SK-N-SH (cell line): ENCODE measurements at regions not wholly inside any gene's neighbourhood (a gene's known extent, or its start where the extent isn't known, plus 50 kb on each side); places are given as distances from the start of the nearest gene placed in this dataset.
"Not testable (repeated sequence)": the region's sequence is repeated elsewhere in the genome, so short reads cannot be mapped to it uniquely, and the experiment has no call there.

Source experiments
- CTCF ChIA-PET: fragments of 300-600, 350-600 bp; formaldehyde crosslinking; extraction: SDS; loops from one replicate; lab custom pipeline; 2021; lab: Yijun Ruan, JAX
- POLR2A ChIA-PET: fragments of 350-600 bp; sonication (Branson Sonifier 250); formaldehyde crosslinking; extraction: SDS; loops from one replicate; lab custom pipeline; 2020; ENCODE audit warnings: antibody characterized with exemption, inconsistent platforms; lab: Yijun Ruan, JAX
- DNase-seq: peaks from one replicate; pipeline ENCODE4 v3.0.0; 2012
- H2AFZ ChIP-seq: fragments of 200-600 bp; sonication (generic); 2 replicates; pipeline ENCODE4 v1.8.1; 2016; ENCODE audit warnings: antibody characterized with exemption, mild to moderate bottlenecking, low read depth
- H3F3A ChIP-seq: fragments of 200-600 bp; sonication (generic); replicated peaks from 2 replicates; pipeline ENCODE3; 2016; ENCODE audit warnings: antibody characterized with exemption, mild to moderate bottlenecking; ENCODE audit not compliant: insufficient read depth
- H3K27ac ChIP-seq, 2 experiments: fragments of 200-500 bp in 1 of 2; fragments of 200-600 bp in 1 of 2; sonication (Bioruptor generic) in 1 of 2; sonication (generic), shearing (Covaris generic) in 1 of 2; 2 replicates each; pipeline versions ENCODE4 v1.5.1 to v1.6.1; 2014 to 2016; ENCODE audit warnings: low read depth in 2 of 2, inconsistent platforms in 1 of 2, low read length in 1 of 2, mild to moderate bottlenecking in 1 of 2, mixed read lengths in 1 of 2
- H3K27me3 ChIP-seq: fragments of 200-600 bp; sonication (generic), shearing (Covaris generic); 2 replicates; pipeline ENCODE4 v1.6.1; 2016; ENCODE audit warnings: mixed run types; ENCODE audit not compliant: insufficient read depth
- H3K36me3 ChIP-seq, 2 experiments: fragments of 200-500 bp in 1 of 2; fragments of 200-600 bp in 1 of 2; sonication (Bioruptor generic) in 1 of 2; sonication (generic) in 1 of 2; replicated peaks in 1 of 2; 2 replicates each; pipeline versions ENCODE3 to v1.5.1; 2014 to 2016; ENCODE audit warnings: low read length in 1 of 2, mild to moderate bottlenecking in 1 of 2; ENCODE audit not compliant: insufficient read depth in 2 of 2, control insufficient read depth in 1 of 2
- H3K4me1 ChIP-seq, 2 experiments: fragments of 200-500 bp in 1 of 2; fragments of 200-600 bp in 1 of 2; sonication (Bioruptor generic) in 1 of 2; sonication (generic), shearing (Covaris generic) in 1 of 2; 2 replicates each; pipeline versions ENCODE4 v1.5.1 to v1.6.1; 2014 to 2016; ENCODE audit warnings: low read depth in 1 of 2, low read length in 1 of 2, mixed run types in 1 of 2; ENCODE audit not compliant: insufficient read depth in 2 of 2, control insufficient read depth in 1 of 2
- H3K4me2 ChIP-seq: fragments of 200-600 bp; sonication (generic), shearing (Covaris generic); 2 replicates; pipeline ENCODE4 v1.6.1; 2017; ENCODE audit warnings: mixed run types
- H3K4me3 ChIP-seq, 2 experiments: fragments of 200-500 bp in 1 of 2; fragments of 200-600 bp in 1 of 2; sonication (Bioruptor generic) in 1 of 2; sonication (generic), shearing (Covaris generic) in 1 of 2; 2 replicates each; pipeline versions ENCODE4 v1.5.1 to v1.8.1; 2014 to 2016; ENCODE audit warnings: low read depth in 2 of 2, inconsistent platforms in 1 of 2, low read length in 1 of 2, mild to moderate bottlenecking in 1 of 2, mixed read lengths in 1 of 2, moderate library complexity in 1 of 2
- H3K79me2 ChIP-seq: fragments of 200-600 bp; sonication (generic); 2 replicates; pipeline ENCODE4 v1.8.1; 2017; ENCODE audit warnings: mild to moderate bottlenecking; ENCODE audit not compliant: insufficient read depth
- H3K9ac ChIP-seq: fragments of 200-600 bp; sonication (generic); 2 replicates; pipeline ENCODE4 v1.6.1; 2017; ENCODE audit warnings: mixed run types
- H3K9me2 ChIP-seq: fragments of 200-600 bp; sonication (generic); 2 replicates; pipeline ENCODE4 v1.6.1; 2017; ENCODE audit warnings: mixed run types
- H3K9me3 ChIP-seq: fragments of 200-600 bp; sonication (generic); 2 replicates; pipeline ENCODE4 v1.6.1; 2017; ENCODE audit warnings: mixed run types, mild to moderate bottlenecking, moderate library complexity
- H4K20me1 ChIP-seq: fragments of 200-600 bp; sonication (generic); 2 replicates; pipeline ENCODE4 v1.6.1; 2017; ENCODE audit warnings: mild to moderate bottlenecking, mixed run types; ENCODE audit not compliant: insufficient read depth
- CHD2 ChIP-seq: fragments of 150-350 bp; IDR thresholded peaks from 2 replicates; pipeline ENCODE4 v1.6.1; 2018; ENCODE audit warnings: low read length; ENCODE audit not compliant: partially characterized antibody
- ELF1 ChIP-seq: IDR thresholded peaks from 2 replicates; pipeline ENCODE4 v1.4.0; 2012
- EZH2phosphoT487 ChIP-seq: fragments of 200-600 bp; sonication (generic); IDR thresholded peaks from 2 replicates; pipeline ENCODE4 v1.6.1; 2017; ENCODE audit warnings: low read depth, mixed run types, mild to moderate bottlenecking, antibody characterized with exemption, moderate library complexity, borderline replicate concordance
- FOXM1 ChIP-seq: IDR thresholded peaks from 2 replicates; pipeline ENCODE4 v1.4.0; 2012; ENCODE audit warnings: low read depth, mild to moderate bottlenecking
- JUND ChIP-seq: IDR thresholded peaks from 2 replicates; pipeline ENCODE4 v1.4.0; 2012
- MEF2A ChIP-seq: IDR thresholded peaks from 2 replicates; pipeline ENCODE4 v1.4.0; 2012; ENCODE audit warnings: low read depth, borderline replicate concordance
- PBX3 ChIP-seq: IDR thresholded peaks from 2 replicates; pipeline ENCODE4; 2012
- REST ChIP-seq: IDR thresholded peaks from 2 replicates; pipeline ENCODE4 v1.6.1; 2012; ENCODE audit warnings: mild to moderate bottlenecking, low read depth, low read length, moderate library complexity
- RFX5 ChIP-seq: IDR thresholded peaks from 2 replicates; pipeline ENCODE4 v1.6.1; 2012; ENCODE audit warnings: mild to moderate bottlenecking, improper control_type of control experiment, low read length
- RXRA ChIP-seq: IDR thresholded peaks from 2 replicates; pipeline ENCODE4 v1.4.0; 2012; ENCODE audit warnings: low read depth, mild to moderate bottlenecking, borderline replicate concordance
- TEAD4 ChIP-seq: IDR thresholded peaks from 2 replicates; pipeline ENCODE4 v1.4.0; 2012; ENCODE audit warnings: mild to moderate bottlenecking, borderline replicate concordance; ENCODE audit not compliant: insufficient read depth
- USF1 ChIP-seq: IDR thresholded peaks from 2 replicates; pipeline ENCODE4 v1.4.0; 2012; ENCODE audit warnings: low read depth, borderline replicate concordance
- WGBS: methylation state at CpG from one replicate; pipeline ENCODE4 v1.1.6; 2017; ENCODE audit warnings: low lambda C conversion rate; 5-methylcytosine and 5-hydroxymethylcytosine counted together

- no peaks in the 10 kb centered on the region for H3K9me2 ChIP-seq
- ChIA-PET CTCF (no interaction called here), POLR2A (no interaction called here)
- no peak overlapping the region for H3K4me2 ChIP-seq
- H3K9ac ChIP-seq = no peak overlapping the region
- no peak overlapping the region for H2AFZ ChIP-seq
- no peak for DNase-seq
- peaks cover 7% of the 10 kb centered on the region for H3F3A ChIP-seq
- WGBS = 26% methylated on average over 1 of the region's 1 CpG
- H3K79me2 ChIP-seq = no peaks in the 10 kb centered on the region
- H4K20me1 ChIP-seq = no peaks in the 10 kb centered on the region
- no peak overlapping the region for H3K4me3 ChIP-seq
- H3K36me3 ChIP-seq = no peaks in the 10 kb centered on the region
- peak overlapping the region in 1 of 2 experiments; percentile 52; a peak in 2 of 4 replicates for H3K27ac ChIP-seq
- no peaks in the 10 kb centered on the region for H3K9me3 ChIP-seq
- H3K27me3 ChIP-seq = no peaks in the 10 kb centered on the region
- no peak for TF ChIP-seq PBX3
- no peak for TF ChIP-seq FOXM1
- no peak for TF ChIP-seq CHD2
- no peak for TF ChIP-seq ELF1
- no peak for TF ChIP-seq JUND
- no peak for TF ChIP-seq MEF2A
- TF ChIP-seq EZH2phosphoT487 = no peak
- no peak for TF ChIP-seq TEAD4
- TF ChIP-seq REST = no peak
- no peak for TF ChIP-seq USF1
- TF ChIP-seq RFX5 = no peak
- TF ChIP-seq RXRA = no peak
- H3K4me1 ChIP-seq = no peaks in the 10 kb centered on the region
Observed at GRCh38 chr7:19957664-19958063, 184.2 kb upstream of the TMEM196 start.

GRCh38 chr7:19954166-19954565, 180.7 kb upstream of the TMEM196 start:
- 25% methylated on average over 7 of the region's 7 CpGs for WGBS
- H3K4me2 ChIP-seq, H3K9ac ChIP-seq, H4K20me1 ChIP-seq, H3K4me1 ChIP-seq, H3F3A ChIP-seq, H3K36me3 ChIP-seq, DNase-seq, H3K9me2 ChIP-seq, H3K27ac ChIP-seq, H3K9me3 ChIP-seq, POLR2A ChIA-PET, H3K4me3 ChIP-seq, H3K27me3 ChIP-seq, H3K79me2 ChIP-seq, H2AFZ ChIP-seq: not testable (repeated sequence)
- CTCF ChIA-PET = interaction anchor here (0.9 kb wide), 1 partner anchor 240 kb away, joined by 3 read pairs; no protein-coding TSS in a partner anchor

GRCh38 chr7:19953411-19953810, 180.0 kb upstream of the TMEM196 start:
- H4K20me1 ChIP-seq, H3K36me3 ChIP-seq, H3K9ac ChIP-seq, H3K4me2 ChIP-seq, H3K4me1 ChIP-seq, DNase-seq, H3F3A ChIP-seq, POLR2A ChIA-PET, H3K27ac ChIP-seq, H3K9me2 ChIP-seq, H3K4me3 ChIP-seq, H3K9me3 ChIP-seq, H2AFZ ChIP-seq, H3K79me2 ChIP-seq, H3K27me3 ChIP-seq: not testable (repeated sequence)
- CTCF ChIA-PET = interaction anchor here (0.9 kb wide), 1 partner anchor 239 kb away, joined by 3 read pairs; no protein-coding TSS in a partner anchor
- 56% methylated on average over 5 of the region's 5 CpGs for WGBS
